Activated CD4-positive, alpha-beta T cell treated with anti-CD3 and anti-CD28 coated beads for 24 hours (primary cell): ENCODE measurements at regions not wholly inside any gene's neighbourhood (a gene's known extent, or its start where the extent isn't known, plus 50 kb on each side); places are given as distances from the start of the nearest gene placed in this dataset.
"Not testable (repeated sequence)": the region's sequence is repeated elsewhere in the genome, so short reads cannot be mapped to it uniquely, and the experiment has no call there.

Experiments used
- DNase-seq, 2 donors: peaks; one replicate each; pipeline ENCODE4 v3.0.0-alpha.2; 2020; ENCODE audit warnings: low read depth in 2 of 2

GRCh38 chr9:17846948-17847655, 268.2 kb downstream of the SH3GL2 start:
- no peak for DNase-seq

DNA sequence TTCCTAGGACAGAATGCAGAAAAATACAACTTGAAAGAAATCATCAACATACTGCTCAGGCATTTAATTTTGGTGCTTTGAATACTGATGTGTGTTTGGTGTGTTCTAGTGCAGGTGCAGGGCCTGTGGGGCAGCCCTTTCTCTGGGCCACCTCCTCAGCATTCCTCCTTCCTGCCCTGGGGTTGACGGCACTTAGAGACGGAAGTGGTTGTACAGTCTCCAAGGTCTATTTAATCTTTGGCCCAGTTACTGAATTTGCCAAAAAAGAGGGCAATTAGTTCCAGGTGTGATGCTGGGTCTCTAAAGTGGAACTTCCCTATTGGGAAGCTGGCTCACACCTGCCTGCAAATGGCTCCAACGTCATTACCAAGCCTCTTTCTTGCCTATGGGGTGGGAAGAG, 269.0 kb downstream of the SH3GL2 start:
- DNase-seq = no peak

DNA sequence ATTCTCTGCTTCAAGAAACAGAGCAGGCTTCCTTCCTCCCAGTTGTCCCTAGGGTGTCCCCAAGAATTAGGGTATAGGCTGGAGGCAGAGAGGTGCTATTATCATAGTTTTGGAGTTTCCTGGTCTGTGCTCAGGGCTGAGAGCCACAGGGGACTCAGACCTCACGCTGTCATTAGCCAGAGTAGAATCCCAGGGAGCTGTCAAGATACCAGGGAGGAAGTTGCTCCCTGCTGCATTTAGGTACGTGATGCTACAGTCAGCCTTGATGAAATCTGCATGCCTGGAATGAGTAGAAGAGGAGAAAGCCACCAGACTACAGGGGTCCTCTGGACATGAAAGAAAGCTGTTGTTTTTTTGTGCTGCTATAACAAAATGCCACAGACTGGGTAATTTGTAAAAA, 273.2 kb downstream of the SH3GL2 start:
- no peak for DNase-seq

GRCh38 chr9:17854487-17854886, 275.6 kb downstream of the SH3GL2 start:
- DNase-seq = no peak

DNA sequence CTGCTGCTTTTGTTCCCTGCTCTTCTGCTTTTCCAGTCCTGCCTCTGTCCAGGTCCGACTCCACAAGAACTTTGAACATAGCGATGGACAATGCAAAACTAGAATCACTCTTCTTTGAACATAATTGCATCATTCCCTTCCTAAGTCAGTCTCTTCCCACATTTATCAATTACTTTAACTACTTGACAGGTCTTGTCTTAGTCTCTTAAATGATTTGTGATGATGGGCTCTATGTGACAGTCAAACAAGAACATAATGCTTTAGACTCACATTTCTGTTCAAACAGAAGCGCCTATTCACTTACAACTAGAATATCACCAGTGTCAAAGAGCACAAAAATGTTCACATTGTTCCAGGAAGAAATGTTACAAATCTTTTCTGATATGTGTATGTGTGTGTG, 278.1 kb downstream of the SH3GL2 start:
- no peak for DNase-seq

GRCh38 chr9:17859228-17859627, 280.4 kb downstream of the SH3GL2 start:
- DNase-seq = no peak

DNA sequence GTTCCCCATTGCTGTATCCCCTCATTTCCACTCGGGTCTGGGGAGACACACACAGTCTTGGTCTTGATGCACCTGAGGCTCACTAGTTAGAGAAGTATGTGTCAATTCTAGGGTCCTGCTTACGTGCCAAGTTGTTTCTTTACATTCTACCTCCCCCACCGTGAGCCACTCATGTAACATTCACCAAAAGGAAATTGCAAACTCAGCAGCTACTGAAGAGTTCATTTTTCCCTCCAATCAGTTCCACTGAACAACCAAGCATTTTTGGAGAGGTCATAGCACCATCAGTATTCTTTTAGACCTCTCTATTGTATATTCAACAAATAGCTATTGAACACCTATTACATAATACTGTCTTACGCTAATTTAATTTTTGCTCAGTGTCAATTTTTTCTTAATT, 281.1 kb downstream of the SH3GL2 start:
- DNase-seq = no peak

GRCh38 chr9:17862101-17862500, 283.2 kb downstream of the SH3GL2 start:
- DNase-seq = no peak

DNA sequence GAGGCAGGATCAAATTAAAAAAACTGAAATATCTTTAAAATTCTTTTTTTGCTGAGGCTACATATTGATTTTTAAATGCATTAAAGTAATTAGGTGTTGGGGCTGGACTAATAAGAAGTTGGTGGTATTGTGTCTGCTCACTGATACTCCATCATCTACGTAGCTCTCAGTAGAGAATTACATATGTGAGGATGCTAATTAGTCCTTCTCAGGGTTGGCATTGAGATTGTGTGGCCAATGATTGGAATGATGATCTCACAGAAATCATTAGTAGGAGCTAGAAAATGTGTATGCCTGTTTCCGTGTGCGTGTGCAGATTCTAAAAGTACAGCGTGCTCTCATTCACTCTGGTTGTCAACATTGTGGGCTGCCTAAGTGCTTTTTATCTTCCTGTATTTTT, 283.8 kb downstream of the SH3GL2 start:
- no peak for DNase-seq

DNA sequence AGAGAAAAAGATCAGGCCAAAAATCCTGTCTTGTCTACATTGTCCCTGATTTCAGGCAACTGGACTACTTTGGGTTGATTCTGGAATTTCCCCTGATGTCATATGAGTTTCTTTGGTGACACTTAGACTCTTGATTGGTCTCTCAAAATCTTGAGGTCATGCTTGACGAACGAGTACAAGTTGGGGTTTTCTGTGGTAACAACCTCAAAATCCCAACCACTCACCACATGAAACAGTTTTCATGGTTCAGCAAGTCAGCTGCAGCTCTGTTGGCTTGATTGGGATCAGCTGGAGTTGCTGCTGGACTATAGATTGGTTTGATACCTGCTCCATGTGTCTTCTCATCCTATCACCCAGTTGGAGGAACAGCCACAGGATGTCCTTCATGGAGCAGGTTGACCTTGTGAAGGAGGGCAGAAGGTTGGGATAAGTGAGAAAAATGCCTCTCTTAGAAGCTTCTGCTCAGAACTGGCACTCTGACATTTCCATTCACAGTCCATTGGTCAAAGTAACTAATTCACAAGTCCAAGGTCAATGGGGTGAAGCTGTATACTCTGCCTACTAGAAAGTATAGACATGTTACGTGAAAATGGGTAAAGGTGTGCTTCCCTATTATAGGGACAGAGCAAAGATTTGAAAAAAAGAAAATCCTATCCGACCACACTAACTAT, 284.5 kb downstream of the SH3GL2 start:
- DNase-seq = no peak

- DNase-seq = no peak
Measured at GRCh38 chr9:17863924-17864323, 285.1 kb downstream of the SH3GL2 start.

DNA sequence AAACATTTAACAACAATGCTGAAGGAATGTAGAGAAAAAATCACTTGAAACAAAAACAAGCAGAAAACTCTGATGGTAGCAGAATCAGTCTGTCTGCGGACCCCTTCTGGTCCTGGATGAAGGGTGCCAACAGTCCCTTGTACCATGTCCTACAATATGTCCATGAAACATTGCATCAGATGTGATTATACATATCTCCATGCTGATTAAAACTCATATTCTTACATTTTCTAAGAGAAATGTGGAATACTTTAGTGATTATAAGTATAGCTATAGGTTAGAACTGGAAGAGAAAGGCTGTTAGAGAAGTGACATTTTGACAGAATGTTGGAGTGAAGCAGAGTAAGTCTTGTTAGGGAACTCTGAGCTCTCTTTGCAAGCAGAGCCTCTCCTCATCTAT, 286.1 kb downstream of the SH3GL2 start:
- DNase-seq = no peak

GRCh38 chr9:17865881-17866280, 287.0 kb downstream of the SH3GL2 start:
- DNase-seq = no peak

- no peak for DNase-seq
Measured at GRCh38 chr9:17870722-17871121, 291.9 kb downstream of the SH3GL2 start.

DNA sequence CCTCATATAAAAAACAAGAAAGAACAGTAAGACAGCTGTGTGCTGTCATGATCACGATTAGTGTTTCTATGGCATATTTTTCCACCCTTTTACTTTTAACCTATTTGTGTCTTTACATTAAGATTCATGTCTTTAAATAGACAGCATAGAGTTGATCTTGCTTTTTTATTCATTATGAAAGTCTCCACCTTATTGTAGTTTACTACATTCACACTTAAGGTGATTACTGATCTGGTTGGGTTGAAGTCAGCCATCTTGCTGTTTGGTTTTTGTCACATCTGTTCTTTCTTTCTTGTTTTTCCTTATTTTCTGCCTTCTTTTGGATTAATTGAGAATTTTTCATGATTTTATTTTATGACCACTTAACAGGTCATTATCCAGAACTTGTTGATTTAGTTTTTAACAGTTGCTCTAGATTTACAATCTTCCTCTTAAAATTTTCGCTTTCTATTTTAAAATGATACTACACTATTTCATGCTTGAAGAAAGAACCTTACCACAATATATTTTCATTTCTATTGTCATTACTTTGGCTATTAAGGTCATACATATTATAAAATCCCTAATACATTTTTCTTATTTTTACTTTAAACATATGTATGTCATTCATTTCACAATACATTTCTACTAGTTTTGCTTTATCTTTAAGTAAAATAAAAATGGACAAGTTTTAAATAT, 292.5 kb downstream of the SH3GL2 start:
- no peak for DNase-seq

DNA sequence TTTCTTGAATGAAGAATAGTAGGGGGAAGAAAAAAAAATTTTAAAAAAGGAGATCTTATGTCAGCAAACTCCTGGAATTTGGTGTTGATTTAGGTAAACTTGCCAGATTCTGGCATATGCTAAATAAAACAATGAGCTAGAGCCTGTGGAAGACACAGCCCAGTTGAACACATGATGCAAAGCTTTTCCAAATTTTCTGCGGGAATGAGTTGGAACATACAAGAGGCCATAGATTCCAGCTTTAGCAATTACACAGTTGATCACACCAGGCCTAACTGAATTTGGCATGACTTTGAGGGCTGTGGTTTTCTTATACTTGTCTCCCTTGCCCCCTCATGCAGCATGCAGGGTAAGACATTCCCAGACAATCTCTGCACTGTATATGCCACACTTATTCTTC, 297.0 kb downstream of the SH3GL2 start:
- no peak for DNase-seq

DNA sequence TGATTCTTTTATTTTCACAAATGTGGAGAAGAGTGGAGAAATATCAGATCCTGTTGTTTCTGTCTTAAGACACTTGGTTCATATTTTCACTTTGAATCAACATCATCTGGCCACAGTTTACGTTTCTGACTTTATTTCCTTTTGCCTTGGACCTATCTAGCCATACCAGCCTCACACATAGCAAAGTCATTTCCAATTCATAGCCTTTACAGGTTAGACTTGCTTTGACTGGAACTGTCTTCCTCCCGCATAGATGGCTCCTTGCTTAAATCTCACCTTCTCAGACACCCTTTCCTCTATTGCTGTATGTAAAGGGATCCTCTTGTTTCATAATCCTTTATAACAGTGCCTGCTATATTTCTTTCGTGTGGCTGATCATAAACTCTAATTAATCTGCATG, 297.8 kb downstream of the SH3GL2 start:
- no peak for DNase-seq

DNA sequence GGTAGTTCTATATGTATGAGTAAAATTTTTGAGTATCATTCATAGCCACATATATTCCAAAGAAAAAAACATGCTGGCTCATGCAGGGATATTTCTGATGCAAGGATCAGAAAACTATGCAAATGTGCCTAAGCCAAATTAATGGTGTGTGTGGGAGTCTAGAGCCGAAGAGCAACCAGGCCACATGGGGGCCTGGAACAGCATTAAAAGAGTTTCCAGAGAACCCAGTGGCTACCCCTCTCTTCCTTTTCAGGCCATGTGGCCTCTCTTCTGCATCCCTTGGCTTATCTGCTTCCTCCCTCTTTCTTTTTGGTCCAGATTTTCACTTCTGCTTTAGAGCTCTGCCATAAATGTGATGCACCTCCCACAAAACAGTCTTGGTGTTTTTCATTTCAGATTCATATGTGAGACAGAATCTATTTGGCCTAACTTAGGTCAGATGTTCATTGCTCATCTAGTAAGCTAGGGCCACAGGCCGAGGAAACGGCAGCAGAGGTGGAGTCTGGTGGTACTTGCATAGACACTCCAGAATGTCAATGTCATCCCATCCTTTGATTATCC, 300.0 kb downstream of the SH3GL2 start:
- DNase-seq = no peak

DNA sequence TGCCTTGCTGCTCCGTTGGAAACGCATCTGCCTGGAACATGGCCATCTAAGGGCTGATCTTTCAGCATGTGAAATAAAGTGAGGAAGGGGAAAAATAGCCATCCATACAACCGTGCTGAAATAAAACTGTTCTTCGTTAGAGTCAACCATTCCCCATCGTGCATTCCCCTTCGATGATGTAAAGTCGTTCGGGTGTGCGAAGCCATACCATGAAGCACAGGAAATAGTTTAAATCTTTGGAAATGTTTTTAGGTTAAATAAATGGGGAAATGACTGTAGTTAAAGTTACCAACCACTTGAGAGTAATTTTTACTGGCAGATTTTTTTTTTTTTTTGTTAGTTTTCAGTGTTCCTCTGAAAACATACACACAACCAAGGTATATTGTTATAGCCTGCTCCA, 302.5 kb downstream of the SH3GL2 start:
- no peak for DNase-seq

- DNase-seq = no peak
Measured at GRCh38 chr9:17882688-17883594, 304.1 kb downstream of the SH3GL2 start.

- DNase-seq = no peak
Measured at GRCh38 chr9:17888066-17888465, 309.2 kb downstream of the SH3GL2 start.

- not testable (repeated sequence) for DNase-seq
Measured at GRCh38 chr9:17888964-17889363, 310.1 kb downstream of the SH3GL2 start.
